Activated naive CD4-positive, alpha-beta T cell treated with anti-CD3 and anti-CD28 coated beads, Interleukin-2, amount 50 U/mL, for 16 hours (primary cell): ENCODE measurements at regions not wholly inside any gene's neighbourhood (a gene's known extent, or its start where the extent isn't known, plus 50 kb on each side); places are given as distances from the start of the nearest gene placed in this dataset.
"Not testable (repeated sequence)": the region's sequence is repeated elsewhere in the genome, so short reads cannot be mapped to it uniquely, and the experiment has no call there.

Experiments
- DNase-seq: peaks from one replicate; pipeline ENCODE4 v3.0.0-alpha.2; 2020

GRCh38 chr10:6678211-6678803 is 98.2 kb upstream of the PRKCQ start:
- peak; percentile 58 for DNase-seq

DNA sequence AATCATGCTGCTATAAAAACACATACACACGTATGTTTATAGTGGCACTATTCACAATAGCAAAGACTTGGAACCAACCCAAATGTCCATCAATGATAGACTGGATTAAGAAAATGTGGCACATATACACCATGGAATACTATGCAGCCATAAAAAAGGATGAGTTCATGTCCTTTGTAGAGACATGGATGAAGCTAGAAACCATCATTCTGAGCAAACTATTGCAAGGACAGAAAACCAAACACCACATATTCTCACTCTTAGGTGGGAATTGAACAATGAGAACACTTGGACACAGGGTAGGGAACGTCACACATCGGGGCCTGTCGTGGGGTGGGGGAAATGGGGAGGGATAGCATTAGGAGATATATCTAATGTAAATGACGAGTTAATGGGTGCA is 97.1 kb upstream of the PRKCQ start:
- not testable (repeated sequence) for DNase-seq

DNA sequence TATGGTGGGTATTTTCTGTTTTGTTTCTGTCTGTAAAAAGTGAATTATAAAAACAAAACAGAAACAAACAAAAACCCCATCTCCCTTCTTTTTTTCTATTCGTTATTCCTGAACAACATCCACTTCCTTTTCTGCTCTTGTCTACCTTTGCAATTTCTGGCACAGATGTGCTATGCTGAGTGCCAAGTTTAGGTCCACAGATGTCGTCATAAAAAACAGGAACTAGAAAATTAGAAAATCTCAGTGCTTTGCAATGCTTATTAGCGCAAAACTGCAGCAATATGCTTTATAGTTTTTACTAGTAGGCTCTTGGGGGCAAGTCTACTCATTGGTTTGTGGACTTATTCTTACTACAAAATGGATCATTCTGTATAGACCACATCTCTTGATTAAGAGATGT is 94.2 kb upstream of the PRKCQ start:
- no peak for DNase-seq

DNA sequence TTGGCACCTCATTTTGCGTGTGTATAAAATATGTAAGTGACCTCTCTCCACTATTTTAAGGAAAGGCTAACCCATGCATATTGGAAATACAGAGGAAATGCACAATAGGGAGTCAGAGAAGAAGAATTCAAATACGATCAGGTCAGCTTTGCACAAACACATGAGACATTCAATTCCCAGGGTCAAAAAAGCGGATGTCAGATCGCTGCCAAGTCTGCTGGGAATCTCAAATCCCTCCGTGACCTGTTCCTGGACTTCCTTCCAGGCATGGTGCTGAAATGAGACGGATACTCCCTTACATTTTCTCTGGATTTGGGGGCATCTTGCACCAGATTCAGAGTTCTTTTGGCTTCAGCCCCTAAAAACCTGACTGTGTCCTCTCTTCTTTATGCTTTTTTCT is 91.9 kb upstream of the PRKCQ start:
- no peak for DNase-seq

DNA sequence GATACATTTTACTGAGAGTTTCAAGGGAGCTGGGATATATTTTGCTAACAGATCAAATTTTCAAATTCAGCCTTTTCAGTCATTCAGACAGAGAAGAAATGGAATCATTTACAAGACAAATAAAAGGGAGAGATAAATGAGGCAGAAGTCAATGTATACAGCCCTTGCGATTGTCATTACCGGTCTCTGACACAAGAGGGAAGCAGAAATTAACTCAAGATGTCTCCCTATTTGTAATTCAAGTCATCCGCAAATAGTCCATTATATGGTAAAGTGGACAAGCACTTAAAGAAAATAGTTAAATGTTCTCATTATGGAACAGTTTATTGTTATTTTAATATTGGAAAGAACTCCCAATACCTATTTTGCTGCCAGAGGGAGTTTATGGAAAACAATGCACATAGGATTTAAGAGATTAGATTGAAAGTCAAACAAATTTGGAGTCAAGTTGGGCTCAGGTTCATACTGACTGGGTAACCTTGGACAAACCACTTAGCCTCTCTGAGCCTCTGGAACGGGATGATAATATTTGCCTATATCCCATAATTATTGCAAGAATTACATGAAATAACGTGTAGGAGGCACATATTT is 89.3 kb upstream of the PRKCQ start:
- no peak for DNase-seq

- DNase-seq = peak; percentile 53
Observed at GRCh38 chr10:6667679-6668270, 87.7 kb upstream of the PRKCQ start.

- no peak for DNase-seq
Observed at GRCh38 chr10:6667150-6667549, 87.1 kb upstream of the PRKCQ start.

GRCh38 chr10:6665847-6666246 is 85.8 kb upstream of the PRKCQ start:
- peak; percentile 24 for DNase-seq

DNA sequence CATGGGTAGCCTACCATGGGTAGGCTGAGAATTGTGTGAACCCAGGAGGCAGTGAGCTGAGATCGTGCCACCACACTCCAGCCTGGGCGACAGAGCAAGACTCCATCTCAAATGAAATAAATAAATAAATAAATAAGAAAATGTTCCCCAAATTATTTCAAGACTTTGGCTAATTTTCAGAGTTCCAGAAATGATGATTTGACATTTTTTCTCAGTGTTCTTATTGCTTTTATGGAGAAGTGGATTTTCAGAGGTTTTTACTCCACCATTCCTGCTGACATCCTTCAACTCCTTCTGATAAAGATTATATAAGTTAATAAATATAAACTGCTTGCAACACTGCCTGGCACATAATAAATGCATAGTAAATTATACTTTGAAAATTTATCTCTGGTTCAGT is 80.4 kb upstream of the PRKCQ start:
- DNase-seq = no peak

DNA sequence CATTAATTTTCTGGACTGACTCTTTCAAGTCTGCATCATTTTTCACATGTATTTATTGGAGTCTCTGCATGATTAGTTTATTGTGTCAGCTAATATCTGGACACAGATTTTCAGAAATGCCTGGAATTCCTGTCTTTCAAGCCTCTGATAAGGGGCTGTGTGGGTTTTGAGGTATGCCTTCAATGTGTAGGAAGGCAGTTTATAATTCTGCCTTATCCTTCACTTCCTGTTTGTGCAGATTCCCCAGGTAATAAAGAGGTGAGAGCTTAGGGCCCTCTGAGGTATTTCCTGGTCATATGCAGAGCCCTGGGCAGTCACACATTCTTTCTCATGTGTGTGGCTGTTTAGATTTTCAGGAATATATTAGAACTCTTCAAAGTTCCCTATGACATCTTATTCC is 79.4 kb upstream of the PRKCQ start:
- DNase-seq = no peak

DNA sequence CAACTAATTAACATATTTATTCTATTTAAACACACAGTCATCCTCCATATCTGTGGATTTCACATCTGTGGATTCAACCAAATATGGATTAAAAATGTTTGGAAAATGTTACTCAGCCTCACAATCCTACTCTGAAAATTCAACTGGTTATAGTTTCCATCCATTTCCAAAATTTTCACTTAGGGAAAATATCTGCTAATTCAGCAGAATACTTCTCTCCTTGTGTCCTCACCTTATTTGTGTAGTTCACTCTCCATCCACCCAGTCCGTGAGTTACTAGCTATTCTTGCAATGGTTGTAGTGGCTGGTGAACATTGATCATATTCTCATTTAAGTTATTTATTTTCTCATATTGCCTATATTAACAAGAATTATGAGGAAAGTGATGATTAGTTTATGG is 77.6 kb upstream of the PRKCQ start:
- DNase-seq = no peak

- DNase-seq = no peak
Observed at GRCh38 chr10:6657196-6657595, 77.1 kb upstream of the PRKCQ start.

DNA sequence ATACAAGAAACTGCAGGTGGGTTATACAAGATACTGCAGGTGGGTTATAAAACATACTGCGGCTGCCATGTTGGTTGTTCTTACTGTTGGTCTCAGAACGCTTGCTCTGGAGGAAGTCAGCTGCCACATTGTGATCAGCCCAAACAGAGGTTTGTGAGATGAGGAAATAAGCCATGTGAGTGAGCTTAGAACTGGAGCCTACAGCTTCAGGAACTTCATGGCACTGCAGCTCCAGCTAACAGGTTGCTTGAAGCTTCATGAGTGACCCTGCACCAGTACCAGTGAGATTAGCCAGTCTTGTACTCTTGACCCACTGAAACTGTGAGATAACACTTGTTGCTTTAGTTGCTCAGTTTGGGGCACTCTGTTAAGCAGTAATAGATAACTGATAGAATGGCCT is 74.5 kb upstream of the PRKCQ start:
- DNase-seq = no peak

DNA sequence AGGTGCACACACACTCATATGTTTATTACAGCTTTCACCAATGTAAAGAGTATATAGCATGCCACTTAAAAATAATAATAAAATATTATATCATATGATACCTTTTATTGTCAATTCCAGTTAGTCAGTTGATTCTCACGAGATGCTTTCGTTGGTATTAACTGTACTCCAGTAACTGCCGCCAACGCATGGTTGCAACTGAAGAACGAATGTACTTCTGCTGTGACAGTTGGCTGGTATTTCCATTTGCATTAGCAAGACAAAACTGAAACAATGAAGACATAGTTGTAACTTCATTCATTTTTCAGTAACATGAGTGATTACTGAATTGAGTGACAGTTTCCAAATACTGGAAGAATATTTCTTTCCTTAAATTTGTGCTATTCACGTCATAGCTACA is 70.5 kb upstream of the PRKCQ start:
- DNase-seq = no peak

GRCh38 chr10:6649903-6650302 is 69.8 kb upstream of the PRKCQ start:
- DNase-seq = no peak

DNA sequence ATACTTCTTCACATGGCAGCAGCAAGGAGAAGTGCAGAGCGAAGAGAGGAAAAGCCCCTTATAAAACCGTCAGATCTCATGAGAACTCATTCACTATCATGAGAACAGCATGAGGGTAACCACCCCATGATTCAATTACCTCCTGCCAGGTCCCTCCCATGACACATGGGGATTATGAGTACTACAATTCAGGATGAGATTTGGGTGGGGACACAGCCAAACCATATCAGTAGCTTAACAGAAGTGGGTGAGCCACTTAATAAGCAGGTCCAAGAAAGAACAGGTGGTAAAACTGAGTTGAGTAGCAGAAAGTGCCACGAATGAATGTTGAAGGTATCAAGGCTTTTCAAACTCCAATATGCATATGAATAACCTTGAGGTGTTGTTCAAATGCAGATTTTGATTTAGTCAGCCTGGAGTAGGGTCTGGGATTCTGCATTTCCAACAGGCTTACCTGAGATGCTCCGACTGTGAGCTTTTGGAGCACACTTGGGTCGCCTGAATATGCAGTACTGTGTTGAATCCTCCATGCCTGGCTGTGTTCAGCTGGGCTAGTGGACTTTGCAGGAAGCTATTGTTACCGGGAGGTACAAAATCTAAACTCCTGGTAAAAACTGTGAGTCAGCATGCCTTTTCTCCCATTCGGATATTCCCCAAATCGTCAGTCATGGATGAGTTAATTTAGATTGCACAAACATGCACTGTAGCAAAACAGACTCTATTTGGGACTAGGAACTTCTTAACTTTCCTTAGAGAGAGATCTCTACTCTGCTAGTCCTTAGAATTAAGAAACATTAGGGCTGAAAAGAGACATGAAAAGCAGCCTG is 69.0 kb upstream of the PRKCQ start:
- DNase-seq = no peak

DNA sequence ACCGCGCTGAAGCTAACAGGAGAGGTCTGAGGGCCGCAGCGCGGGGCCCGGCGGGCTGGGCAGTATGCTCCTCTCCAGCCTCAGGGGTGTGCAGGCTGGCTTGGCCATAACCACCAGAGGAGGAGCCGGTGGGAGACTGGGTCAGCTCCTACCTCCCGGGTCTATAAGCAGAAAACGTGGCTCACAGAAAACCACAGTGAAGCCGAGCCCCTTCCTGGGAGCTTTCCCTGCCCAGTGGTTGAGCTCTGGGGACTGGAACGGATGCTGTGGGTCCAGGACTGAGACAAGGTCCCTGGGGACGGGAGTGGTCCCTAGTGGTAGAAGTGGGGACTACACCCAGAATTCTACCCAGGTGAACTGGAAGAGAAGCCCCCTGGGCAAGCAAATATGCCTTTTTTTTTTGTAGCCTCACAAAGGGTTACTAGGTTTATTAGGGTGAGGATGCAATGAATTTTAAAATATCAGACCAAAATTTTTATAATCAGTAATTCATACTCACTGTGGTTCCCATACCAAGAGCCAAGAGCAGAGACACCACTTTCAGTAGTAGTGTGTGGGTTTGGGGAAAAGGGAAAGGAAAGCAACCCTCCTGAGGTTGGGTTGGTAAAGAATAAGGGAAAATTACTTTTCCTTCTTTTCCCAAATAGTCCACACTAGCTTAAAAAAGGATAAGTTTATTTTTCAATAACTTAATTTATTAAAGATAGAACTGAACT is 67.9 kb upstream of the PRKCQ start:
- DNase-seq = peak; percentile 68

DNA sequence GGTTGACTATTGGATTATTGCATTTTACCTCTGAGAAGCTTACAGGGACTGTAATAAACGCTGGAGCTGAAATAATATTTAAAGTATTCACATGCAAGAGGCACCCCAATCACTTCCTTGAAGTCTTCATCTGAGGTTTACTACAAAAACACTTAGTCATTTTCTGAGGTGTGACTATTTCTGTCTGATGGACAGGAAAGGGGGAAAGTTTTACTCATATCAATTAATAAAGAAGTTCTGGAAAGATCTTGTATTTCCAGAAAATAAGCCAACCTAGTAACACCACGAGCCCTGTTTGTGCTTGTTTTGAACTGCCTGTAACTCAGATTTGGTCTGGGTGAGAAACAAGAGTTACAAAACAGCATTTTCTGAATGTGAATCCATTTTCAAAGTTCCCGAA is 63.9 kb upstream of the PRKCQ start:
- DNase-seq = no peak

- DNase-seq = no peak
Observed at GRCh38 chr10:6642876-6643275, 62.8 kb upstream of the PRKCQ start.

DNA sequence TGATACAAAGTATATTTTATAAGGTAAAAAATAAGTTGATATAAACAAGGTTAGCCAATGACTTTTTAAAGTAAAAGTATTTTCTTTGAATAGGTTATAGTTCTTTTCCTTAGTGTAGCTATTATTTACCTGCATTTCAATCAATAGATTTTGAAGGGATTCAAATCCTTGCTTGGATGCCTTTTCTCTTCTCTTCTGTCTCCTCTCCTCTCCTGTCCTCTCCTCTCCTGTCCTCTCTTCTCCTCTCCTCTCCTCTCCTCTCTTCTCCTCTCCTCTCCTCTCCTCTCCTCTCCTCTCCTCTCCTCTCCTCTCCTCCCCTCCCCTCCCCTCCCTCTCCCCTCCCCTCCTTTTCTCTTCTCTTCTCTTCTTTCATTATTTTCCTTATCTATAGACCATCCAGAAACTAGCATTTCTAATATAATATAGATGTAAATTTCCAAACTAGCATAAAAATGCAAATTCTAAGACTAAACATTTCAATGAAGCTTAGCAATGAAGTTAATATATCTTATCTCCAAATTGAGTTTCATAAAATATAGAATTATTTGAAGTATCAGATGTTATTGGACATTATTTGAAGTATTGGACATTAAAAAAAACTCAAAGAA is 60.5 kb upstream of the PRKCQ start:
- no peak for DNase-seq

- DNase-seq = no peak
Observed at GRCh38 chr10:6637053-6637452, 57.0 kb upstream of the PRKCQ start.

GRCh38 chr10:6635784-6636183 is 55.7 kb upstream of the PRKCQ start:
- DNase-seq = no peak
